Endothelial cell of umbilical vein (primary cell): ENCODE measurements at regions not wholly inside any gene's neighbourhood (a gene's known extent, or its start where the extent isn't known, plus 50 kb on each side); places are given as distances from the start of the nearest gene placed in this dataset.

Experiments
- BruUV-seq: library from RNA; stranded (reverse); fragments of 400-500 nt; replicated peaks from 2 replicates; lab custom pipeline; 2021; lab: Mats Ljungman, UMichigan
- CTCF ChIA-PET: fragments of 300-600, 350-600 bp; sonication (Branson Sonifier 250); formaldehyde crosslinking; loops from one replicate; lab custom pipeline; 2021; ENCODE audit warnings: antibody characterized with exemption, inconsistent platforms; lab: Charles Lee
- POLR2A ChIA-PET: fragments of 300-600, 350-600 bp; sonication (Branson Sonifier 250); formaldehyde crosslinking; loops from one replicate; lab custom pipeline; 2021; ENCODE audit warnings: antibody characterized with exemption, inconsistent platforms; lab: Charles Lee
- DNase-seq: peaks from one replicate; pipeline ENCODE4 v3.0.0-alpha.2; 2011; ENCODE audit warnings: low read depth, low spot score
- FAIRE-seq: peaks from 2 replicates; lab custom pipeline; 2011; peaks lifted over from hg19 to GRCh38; lab: Jason Lieb, UNC
- H2AFZ ChIP-seq: 2 replicates; pipeline ENCODE4 v1.6.0; 2012; ENCODE audit warnings: low read depth, low read length, control low read depth, inconsistent platforms
- H3K27ac ChIP-seq: 2 replicates; pipeline ENCODE4 v1.5.1; 2011; ENCODE audit warnings: low read depth, mild to moderate bottlenecking, control low read depth, low read length, moderate library complexity; ENCODE audit not compliant: insufficient read depth
- H3K27me3 ChIP-seq, 2 experiments: 2 replicates each; pipeline versions ENCODE4 v1.6.0 to v1.6.1; 2011; ENCODE audit warnings: low read length in 2 of 2, mixed read lengths in 1 of 2; ENCODE audit not compliant: control insufficient read depth in 2 of 2, insufficient read depth in 2 of 2
- H3K36me3 ChIP-seq, 2 experiments: 2 replicates in 1 of 2; 3 replicates in 1 of 2; pipeline ENCODE4 v1.5.1; 2011; ENCODE audit warnings: low read length in 2 of 2, mild to moderate bottlenecking in 1 of 2, moderate library complexity in 1 of 2; ENCODE audit not compliant: control insufficient read depth in 2 of 2, insufficient read depth in 2 of 2; ENCODE audit errors: extremely low read depth in 1 of 2
- H3K4me1 ChIP-seq: 3 replicates; pipeline ENCODE4 v1.5.1; 2011; ENCODE audit warnings: mild to moderate bottlenecking, low read length; ENCODE audit not compliant: control insufficient read depth, insufficient read depth; ENCODE audit errors: extremely low read depth
- H3K4me2 ChIP-seq: 2 replicates; pipeline ENCODE4 v1.6.1; 2011; ENCODE audit warnings: low read length, control low read depth, mixed read lengths; ENCODE audit not compliant: insufficient read depth
- H3K4me3 ChIP-seq, 3 experiments: fragments of 200-600 bp in 1 of 3; sonication (generic), shearing (Covaris generic) in 1 of 3; replicated peaks in 1 of 3; 2 replicates each; pipeline ENCODE4 v1.5.1; 2011 to 2016; ENCODE audit warnings: control low read depth in 3 of 3, low read length in 3 of 3, mild to moderate bottlenecking in 2 of 3, inconsistent platforms in 1 of 3, low read depth in 1 of 3, moderate library complexity in 1 of 3; ENCODE audit not compliant: insufficient read depth in 1 of 3
- H3K79me2 ChIP-seq: 2 replicates; pipeline ENCODE4 v1.6.0; 2012; ENCODE audit warnings: low read length, inconsistent platforms; ENCODE audit not compliant: control insufficient read depth, insufficient read depth
- H3K9ac ChIP-seq: replicated peaks from 2 replicates; pipeline ENCODE3; 2011; ENCODE audit warnings: low read length, control low read depth; ENCODE audit not compliant: insufficient read depth; ENCODE audit errors: extremely low read depth
- H3K9me1 ChIP-seq: replicated peaks from 3 replicates; pipeline ENCODE4 v1.6.0; 2011; ENCODE audit warnings: mild to moderate bottlenecking, low read length; ENCODE audit not compliant: control insufficient read depth, insufficient read depth; ENCODE audit errors: extremely low read depth
- H3K9me3 ChIP-seq: replicated peaks from 2 replicates; pipeline ENCODE4 v1.5.1; 2012; ENCODE audit warnings: low read length, inconsistent platforms; ENCODE audit not compliant: control insufficient read depth, insufficient read depth
- H4K20me1 ChIP-seq: replicated peaks from 2 replicates; pipeline ENCODE3; 2011; ENCODE audit warnings: mild to moderate bottlenecking, low read length; ENCODE audit not compliant: control insufficient read depth, insufficient read depth; ENCODE audit errors: extremely low read depth
- EZH2 ChIP-seq: IDR thresholded peaks from 2 replicates; pipeline ENCODE4 v1.6.1; 2012; ENCODE audit warnings: borderline replicate concordance, low read depth, mild to moderate bottlenecking, moderate library complexity, low read length, inconsistent platforms; ENCODE audit not compliant: severe bottlenecking
- FOS ChIP-seq: IDR thresholded peaks from 2 replicates; pipeline ENCODE4 v1.6.1; 2011; ENCODE audit warnings: mild to moderate bottlenecking, low read length, moderate library complexity, borderline replicate concordance; ENCODE audit not compliant: insufficient read depth
- GATA2 ChIP-seq: IDR thresholded peaks from 2 replicates; pipeline ENCODE4 v1.7.0; 2011; ENCODE audit warnings: low read depth, mild to moderate bottlenecking, moderate library complexity, mixed read lengths, low read length; ENCODE audit not compliant: insufficient read length, insufficient read depth
- JUN ChIP-seq: IDR thresholded peaks from 2 replicates; pipeline ENCODE4 v1.6.1; 2011; ENCODE audit warnings: borderline replicate concordance, low read depth; ENCODE audit not compliant: insufficient read length, insufficient read depth
- MAX ChIP-seq: IDR thresholded peaks from 2 replicates; pipeline ENCODE4 v1.6.1; 2011; ENCODE audit not compliant: insufficient read depth, insufficient read length
- MYC ChIP-seq: IDR thresholded peaks from one replicate; pipeline ENCODE4 v1.6.1; 2011; ENCODE audit warnings: mild to moderate bottlenecking, low read depth, low read length
- POLR2A ChIP-seq: IDR thresholded peaks from 2 replicates; pipeline ENCODE4 v1.6.1; 2012; ENCODE audit warnings: low read depth, mild to moderate bottlenecking, control low read depth, low read length
- POLR2AphosphoS5 ChIP-seq: IDR thresholded peaks from 2 replicates; pipeline ENCODE4 v1.6.1; 2012; ENCODE audit warnings: low read depth, mild to moderate bottlenecking, control low read depth, low read length, moderate library complexity; ENCODE audit not compliant: insufficient read depth
- dilution Hi-C: fragments of 300-500 bp; cut with MboI; formaldehyde crosslinking; loops from one replicate; pipeline ENCODE4 v1.15.0; 2019; ENCODE audit warnings: low sequenced_read_pairs; ENCODE audit not compliant: extremely low pct_ligation_motif_present
- intact Hi-C: fragments of 100-400 bp; cut with micrococcal nuclease; formaldehyde crosslinking; loops from one replicate; pipeline ENCODE4 v1.10.0; 2022
- TF ChIP-seq, protein P1 (sequence below), 2 donors: IDR thresholded peaks; 1 replicate in 1 of 2; 2 replicates in 1 of 2; pipeline ENCODE4 v1.5.1; 2011; ENCODE audit warnings: low read length in 2 of 2, mild to moderate bottlenecking in 2 of 2, moderate library complexity in 2 of 2, control low read depth in 1 of 2, inconsistent platforms in 1 of 2, low read depth in 1 of 2; ENCODE audit not compliant: insufficient read depth in 1 of 2; ENCODE audit errors: extremely low read depth in 1 of 2

- no peak overlapping the region for H3K4me2 ChIP-seq
- H3K27me3 ChIP-seq: no peaks in the 10 kb centered on the region
- CTCF ChIA-PET: no interaction called here
- no peak for TF ChIP-seq FOS
- TF ChIP-seq, protein P1, sequence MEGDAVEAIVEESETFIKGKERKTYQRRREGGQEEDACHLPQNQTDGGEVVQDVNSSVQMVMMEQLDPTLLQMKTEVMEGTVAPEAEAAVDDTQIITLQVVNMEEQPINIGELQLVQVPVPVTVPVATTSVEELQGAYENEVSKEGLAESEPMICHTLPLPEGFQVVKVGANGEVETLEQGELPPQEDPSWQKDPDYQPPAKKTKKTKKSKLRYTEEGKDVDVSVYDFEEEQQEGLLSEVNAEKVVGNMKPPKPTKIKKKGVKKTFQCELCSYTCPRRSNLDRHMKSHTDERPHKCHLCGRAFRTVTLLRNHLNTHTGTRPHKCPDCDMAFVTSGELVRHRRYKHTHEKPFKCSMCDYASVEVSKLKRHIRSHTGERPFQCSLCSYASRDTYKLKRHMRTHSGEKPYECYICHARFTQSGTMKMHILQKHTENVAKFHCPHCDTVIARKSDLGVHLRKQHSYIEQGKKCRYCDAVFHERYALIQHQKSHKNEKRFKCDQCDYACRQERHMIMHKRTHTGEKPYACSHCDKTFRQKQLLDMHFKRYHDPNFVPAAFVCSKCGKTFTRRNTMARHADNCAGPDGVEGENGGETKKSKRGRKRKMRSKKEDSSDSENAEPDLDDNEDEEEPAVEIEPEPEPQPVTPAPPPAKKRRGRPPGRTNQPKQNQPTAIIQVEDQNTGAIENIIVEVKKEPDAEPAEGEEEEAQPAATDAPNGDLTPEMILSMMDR (IDR thresholded peaks at IDR 0.05; ENCODE audit: extremely low read depth in 1 of 2, insufficient read depth in 1 of 2, low read depth in 1 of 2, low read length in 2 of 2): no peak
- no peak for TF ChIP-seq JUN
- TF ChIP-seq MAX: no peak
- TF ChIP-seq EZH2: no peak
- no peaks in the 10 kb centered on the region for H3K36me3 ChIP-seq
- no peak overlapping the region for H3K9ac ChIP-seq
- H3K4me1 ChIP-seq: no peaks in the 10 kb centered on the region
- no peak overlapping the region for H2AFZ ChIP-seq
- H3K27ac ChIP-seq: no peak overlapping the region
- H3K9me1 ChIP-seq: no peaks in the 10 kb centered on the region
- intact Hi-C loops (no loop called here), dilution Hi-C loops (no loop called here)
- no peaks in the 10 kb centered on the region for H4K20me1 ChIP-seq
- FAIRE-seq (no peak), DNase-seq (no peak)
- H3K4me3 ChIP-seq: no peak overlapping the region
- peaks cover 2% of the 10 kb centered on the region for H3K9me3 ChIP-seq
- BruUV-seq: no TSS peak
- POLR2A ChIA-PET: no interaction called here
- H3K79me2 ChIP-seq: no peaks in the 10 kb centered on the region
Observed at GRCh38 chr6:153984811-153985210, 54.2 kb upstream of the OPRM1 start.

GRCh38 chr6:153980171-153980570 is 58.9 kb upstream of the OPRM1 start:
- DNase-seq (no peak), FAIRE-seq (no peak)
- dilution Hi-C loops: no loop called here
- Histone ChIP-seq H3K4me1 (no peaks in the 10 kb centered on the region), H3K9me1 (no peaks in the 10 kb centered on the region), H3K36me3 (no peaks in the 10 kb centered on the region), H2AFZ (no peak overlapping the region), H3K4me3 (no peak overlapping the region), H3K9me3 (no peaks in the 10 kb centered on the region), H3K27me3 (no peaks in the 10 kb centered on the region), H3K79me2 (no peaks in the 10 kb centered on the region), H3K9ac (no peak overlapping the region), H3K4me2 (no peak overlapping the region), H3K27ac (no peak overlapping the region), H4K20me1 (no peaks in the 10 kb centered on the region)
- intact Hi-C loops: no loop called here
- ChIA-PET CTCF (no interaction called here), POLR2A (no interaction called here)
- no TSS peak for BruUV-seq
- no peak for TF ChIP-seq MYC
- TF ChIP-seq MAX: no peak
- no peak for TF ChIP-seq EZH2
- TF ChIP-seq POLR2AphosphoS5: no peak
- TF ChIP-seq, protein P1 (IDR thresholded peaks at IDR 0.05; ENCODE audit: extremely low read depth in 1 of 2, insufficient read depth in 1 of 2, low read depth in 1 of 2, low read length in 2 of 2): no peak
- no peak for TF ChIP-seq GATA2
- no peak for TF ChIP-seq FOS
- TF ChIP-seq POLR2A: no peak
- no peak for TF ChIP-seq JUN
